GM21423 (cell line): ENCODE measurements at regions not wholly inside any gene's neighbourhood (a gene's known extent, or its start where the extent isn't known, plus 50 kb on each side); places are given as distances from the start of the nearest gene placed in this dataset.

Experiments
- ATAC-seq: cut with Tn5 transposase; IDR thresholded peaks from one replicate; pipeline ENCODE4 v1.9.1; 2021; ENCODE audit warnings: mild to moderate bottlenecking, moderate library complexity; ENCODE audit not compliant: unreplicated experiment

- ATAC-seq: no peak
Observed at GRCh38 chr10:128693493-128694131, 567.4 kb upstream of the MKI67 start.

- ATAC-seq: no peak
Observed at GRCh38 chr10:128694168-128694850, 568.1 kb upstream of the MKI67 start.

GRCh38 chr10:128694851-128695725 lies 568.9 kb upstream of the MKI67 start:
- no peak for ATAC-seq

GRCh38 chr10:128695931-128696330 lies 569.7 kb upstream of the MKI67 start:
- ATAC-seq: no peak

- ATAC-seq: no peak
Observed at GRCh38 chr10:128697437-128697836, 571.2 kb upstream of the MKI67 start.

- ATAC-seq: no peak
Observed at GRCh38 chr10:128701381-128701780, 575.2 kb upstream of the MKI67 start.

GRCh38 chr10:128701837-128702236 lies 575.6 kb upstream of the MKI67 start:
- no peak for ATAC-seq

GRCh38 chr10:128704716-128705115 lies 578.5 kb upstream of the MKI67 start:
- ATAC-seq: no peak

- no peak for ATAC-seq
Observed at GRCh38 chr10:128708182-128708581, 582.0 kb upstream of the MKI67 start.

- no peak for ATAC-seq
Observed at GRCh38 chr10:128709686-128710085, 583.5 kb upstream of the MKI67 start.

GRCh38 chr10:128710098-128710797 lies 584.0 kb upstream of the MKI67 start:
- no peak for ATAC-seq

GRCh38 chr10:128710798-128711183 lies 584.6 kb upstream of the MKI67 start:
- no peak for ATAC-seq

- no peak for ATAC-seq
Observed at GRCh38 chr10:128711806-128712205, 585.6 kb upstream of the MKI67 start.

GRCh38 chr10:128712661-128713400 lies 586.6 kb upstream of the MKI67 start:
- no peak for ATAC-seq

GRCh38 chr10:128713471-128713870 lies 587.2 kb upstream of the MKI67 start:
- ATAC-seq: no peak

- no peak for ATAC-seq
Observed at GRCh38 chr10:128713874-128714570, 587.8 kb upstream of the MKI67 start.

GRCh38 chr10:128714644-128715415 lies 588.6 kb upstream of the MKI67 start:
- no peak for ATAC-seq

- no peak for ATAC-seq
Observed at GRCh38 chr10:128716181-128716580, 590.0 kb upstream of the MKI67 start.

- no peak for ATAC-seq
Observed at GRCh38 chr10:128721963-128722445, 595.8 kb upstream of the MKI67 start.
